ENCODE measurements at regions not wholly inside any gene's neighbourhood (a gene's known extent, or its start where the extent isn't known, plus 50 kb on each side); places are given as distances from the start of the nearest gene placed in this dataset.

- no peak for TF ChIP-seq FOXP2 (optimal IDR thresholded peaks at IDR 0.05; ENCODE audit: control extremely low read depth, extremely low read length, insufficient read depth)
- Histone ChIP-seq H3K27ac (no peak overlapping the region), H3K4me3 (no peak overlapping the region), H3K9me3 (ENCODE audit: low read depth, low read length) (no peaks in the 10 kb centered on the region), H3K9ac (ENCODE audit: insufficient read length) (no peak overlapping the region), H3K36me3 (ENCODE audit: insufficient read depth, low read length) (no peaks in the 10 kb centered on the region)
- no peak for DNase-seq (ENCODE audit: low read depth, low spot score)
Observed at GRCh38 chr4:178333355-178333754, 891.1 kb upstream of the AGA start.

- H3K36me3 ChIP-seq (ENCODE audit: insufficient read depth, low read length): no peaks in the 10 kb centered on the region
- H3K9me3 ChIP-seq (ENCODE audit: low read depth, low read length): no peaks in the 10 kb centered on the region
- H3K4me3 ChIP-seq: no peak overlapping the region
- DNase-seq (ENCODE audit: low read depth, low spot score): no peak
- no peak overlapping the region for H3K27ac ChIP-seq
- H3K9ac ChIP-seq (ENCODE audit: insufficient read length): no peak overlapping the region
- no peak for TF ChIP-seq EZH2 (IDR thresholded peaks at IDR 0.05)
- no peak for TF ChIP-seq POLR2AphosphoS5 (IDR thresholded peaks at IDR 0.05; ENCODE audit: borderline replicate concordance, low read depth, low read length)
- no peak for TF ChIP-seq FOXP2 (optimal IDR thresholded peaks at IDR 0.05; ENCODE audit: control extremely low read depth, extremely low read length, insufficient read depth)
Observed at GRCh38 chr4:178339769-178340168, 897.5 kb upstream of the AGA start.

DNA sequence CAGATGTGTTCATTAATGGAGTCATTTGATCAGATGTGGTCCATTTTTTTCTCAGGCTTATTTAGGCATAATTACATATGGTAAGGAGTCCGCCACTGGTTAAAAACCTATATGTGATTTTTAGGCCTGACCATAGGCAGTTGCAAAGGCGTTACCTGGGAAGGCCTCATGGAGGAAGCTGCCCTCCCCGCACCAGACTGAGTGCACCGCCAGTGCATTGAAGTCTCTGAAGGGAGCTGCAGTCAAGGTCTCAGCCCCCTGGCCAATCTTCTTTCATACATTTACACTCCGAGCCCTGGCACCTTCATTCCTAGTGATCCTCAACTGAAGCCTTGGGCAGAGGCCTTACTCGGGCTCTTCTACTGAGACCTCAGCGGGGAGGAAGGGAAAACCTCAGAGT, 898.2 kb upstream of the AGA start:
- H3K4me3 ChIP-seq: no peak overlapping the region
- no peaks in the 10 kb centered on the region for H3K36me3 ChIP-seq (ENCODE audit: insufficient read depth, low read length)
- H3K27ac ChIP-seq: no peak overlapping the region
- TF ChIP-seq EZH2 (IDR thresholded peaks at IDR 0.05) (no peak), FOXP2 (optimal IDR thresholded peaks at IDR 0.05; ENCODE audit: control extremely low read depth, extremely low read length, insufficient read depth) (no peak), POLR2AphosphoS5 (IDR thresholded peaks at IDR 0.05; ENCODE audit: borderline replicate concordance, low read depth, low read length) (no peak)
- H3K9me3 ChIP-seq (ENCODE audit: low read depth, low read length): no peaks in the 10 kb centered on the region
- H3K9ac ChIP-seq (ENCODE audit: insufficient read length): no peak overlapping the region
- no peak for DNase-seq (ENCODE audit: low read depth, low spot score)

DNA sequence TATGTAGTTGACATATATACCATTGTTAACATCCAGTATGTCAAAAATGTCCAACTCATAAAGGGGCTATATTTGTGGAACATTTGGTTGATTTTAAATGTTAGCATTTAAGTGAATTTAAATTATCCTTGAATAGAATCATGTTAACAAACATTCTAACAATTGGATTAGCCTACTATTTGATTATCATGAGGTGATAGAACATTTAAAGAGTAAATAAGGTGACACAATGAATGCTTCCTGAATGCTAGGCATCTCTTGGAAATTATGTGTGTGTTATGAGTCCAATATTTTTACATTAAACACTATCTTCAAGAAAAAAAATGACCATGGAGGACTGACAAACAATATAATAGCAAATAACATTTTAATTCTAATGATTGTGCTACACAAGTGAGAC, 901.9 kb upstream of the AGA start:
- H3K9me3 ChIP-seq (ENCODE audit: low read depth, low read length): no peaks in the 10 kb centered on the region
- no peak overlapping the region for H3K27ac ChIP-seq
- no peak for DNase-seq (ENCODE audit: low read depth, low spot score)
- no peaks in the 10 kb centered on the region for H3K36me3 ChIP-seq (ENCODE audit: insufficient read depth, low read length)
- TF ChIP-seq POLR2AphosphoS5 (IDR thresholded peaks at IDR 0.05; ENCODE audit: borderline replicate concordance, low read depth, low read length): no peak
- TF ChIP-seq FOXP2 (optimal IDR thresholded peaks at IDR 0.05; ENCODE audit: control extremely low read depth, extremely low read length, insufficient read depth): no peak
- no peak for TF ChIP-seq EZH2 (IDR thresholded peaks at IDR 0.05)
- H3K9ac ChIP-seq (ENCODE audit: insufficient read length): no peak overlapping the region
- H3K4me3 ChIP-seq: no peak overlapping the region

DNA sequence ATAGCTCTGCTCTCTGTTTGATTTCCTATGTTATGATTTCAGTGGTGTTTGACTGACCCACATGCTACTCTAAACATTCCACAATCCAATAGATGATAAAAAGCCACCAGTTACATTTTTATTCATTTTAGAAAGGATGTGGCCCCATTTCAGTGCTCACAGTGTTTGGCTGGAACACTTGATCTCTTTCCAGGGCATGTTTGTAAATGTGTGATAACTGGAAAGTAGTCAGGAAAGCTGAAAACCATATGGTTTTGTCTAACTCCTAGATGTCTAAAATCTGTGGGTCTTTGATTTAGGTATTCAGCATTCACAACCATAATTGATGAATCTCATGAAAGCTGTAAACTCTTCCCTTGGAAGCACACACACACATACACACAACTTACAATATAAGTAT, 904.9 kb upstream of the AGA start:
- Histone ChIP-seq H3K9ac (ENCODE audit: insufficient read length) (no peak overlapping the region), H3K9me3 (ENCODE audit: low read depth, low read length) (no peaks in the 10 kb centered on the region), H3K36me3 (ENCODE audit: insufficient read depth, low read length) (no peaks in the 10 kb centered on the region), H3K27ac (no peak overlapping the region), H3K4me3 (no peak overlapping the region)
- no peak for DNase-seq (ENCODE audit: low read depth, low spot score)
- TF ChIP-seq EZH2 (IDR thresholded peaks at IDR 0.05) (no peak), POLR2AphosphoS5 (IDR thresholded peaks at IDR 0.05; ENCODE audit: borderline replicate concordance, low read depth, low read length) (no peak), FOXP2 (optimal IDR thresholded peaks at IDR 0.05; ENCODE audit: control extremely low read depth, extremely low read length, insufficient read depth) (no peak)

DNA sequence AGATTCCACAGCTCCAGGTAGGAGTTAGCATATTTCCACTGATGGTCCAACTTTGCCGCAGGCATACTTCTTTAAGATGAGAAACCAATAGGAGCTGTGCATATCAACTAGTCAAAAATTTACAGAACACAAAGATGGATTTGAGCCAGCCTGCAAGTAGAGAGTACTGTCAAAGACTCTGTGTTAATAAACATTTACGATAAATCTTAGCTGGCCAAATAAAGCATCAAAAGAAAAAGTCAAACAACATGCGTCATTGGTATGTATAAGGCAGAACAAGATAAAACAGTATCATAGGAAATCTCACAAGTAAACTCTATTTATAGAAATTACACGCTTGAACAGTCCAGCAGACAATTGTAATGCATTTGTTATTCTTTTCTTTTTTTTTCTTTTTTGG, 907.4 kb upstream of the AGA start:
- TF ChIP-seq POLR2AphosphoS5 (IDR thresholded peaks at IDR 0.05; ENCODE audit: borderline replicate concordance, low read depth, low read length) (no peak), FOXP2 (optimal IDR thresholded peaks at IDR 0.05; ENCODE audit: control extremely low read depth, extremely low read length, insufficient read depth) (no peak), EZH2 (IDR thresholded peaks at IDR 0.05) (no peak)
- no peak for DNase-seq (ENCODE audit: low read depth, low spot score)
- Histone ChIP-seq H3K27ac (no peak overlapping the region), H3K9ac (ENCODE audit: insufficient read length) (no peak overlapping the region), H3K4me3 (no peak overlapping the region), H3K36me3 (ENCODE audit: insufficient read depth, low read length) (no peaks in the 10 kb centered on the region), H3K9me3 (ENCODE audit: low read depth, low read length) (no peaks in the 10 kb centered on the region)

GRCh38 chr4:178351185-178351584, 908.9 kb upstream of the AGA start:
- Histone ChIP-seq H3K36me3 (ENCODE audit: insufficient read depth, low read length) (no peaks in the 10 kb centered on the region), H3K9me3 (ENCODE audit: low read depth, low read length) (no peaks in the 10 kb centered on the region), H3K9ac (ENCODE audit: insufficient read length) (no peak overlapping the region), H3K4me3 (no peak overlapping the region), H3K27ac (no peak overlapping the region)
- TF ChIP-seq POLR2AphosphoS5 (IDR thresholded peaks at IDR 0.05; ENCODE audit: borderline replicate concordance, low read depth, low read length): no peak
- TF ChIP-seq FOXP2 (optimal IDR thresholded peaks at IDR 0.05; ENCODE audit: control extremely low read depth, extremely low read length, insufficient read depth): no peak
- no peak for TF ChIP-seq EZH2 (IDR thresholded peaks at IDR 0.05)
- DNase-seq (ENCODE audit: low read depth, low spot score): no peak

DNA sequence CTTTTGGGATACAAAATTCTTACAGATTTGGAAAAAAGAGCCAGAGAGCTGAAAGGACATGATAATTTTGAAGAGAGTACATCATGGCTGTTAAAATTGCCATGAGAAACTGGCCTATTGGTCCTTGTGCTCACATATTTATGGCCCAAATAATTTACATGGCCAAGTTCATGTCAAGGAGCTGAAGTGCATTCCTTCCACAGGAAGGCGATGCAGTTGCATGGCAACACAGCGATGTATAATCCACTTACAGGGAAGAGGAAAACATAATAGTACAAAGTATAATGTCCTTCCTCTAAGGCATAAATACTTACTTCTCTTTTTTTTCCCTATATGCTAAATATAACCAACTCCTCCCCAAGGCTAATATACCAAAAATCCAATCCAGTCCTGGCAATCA, 914.5 kb upstream of the AGA start:
- Histone ChIP-seq H3K36me3 (ENCODE audit: insufficient read depth, low read length) (no peaks in the 10 kb centered on the region), H3K27ac (no peak overlapping the region), H3K9ac (ENCODE audit: insufficient read length) (no peak overlapping the region), H3K4me3 (no peak overlapping the region), H3K9me3 (ENCODE audit: low read depth, low read length) (no peaks in the 10 kb centered on the region)
- no peak for TF ChIP-seq EZH2 (IDR thresholded peaks at IDR 0.05)
- no peak for TF ChIP-seq POLR2AphosphoS5 (IDR thresholded peaks at IDR 0.05; ENCODE audit: borderline replicate concordance, low read depth, low read length)
- no peak for TF ChIP-seq FOXP2 (optimal IDR thresholded peaks at IDR 0.05; ENCODE audit: control extremely low read depth, extremely low read length, insufficient read depth)
- no peak for DNase-seq (ENCODE audit: low read depth, low spot score)

DNA sequence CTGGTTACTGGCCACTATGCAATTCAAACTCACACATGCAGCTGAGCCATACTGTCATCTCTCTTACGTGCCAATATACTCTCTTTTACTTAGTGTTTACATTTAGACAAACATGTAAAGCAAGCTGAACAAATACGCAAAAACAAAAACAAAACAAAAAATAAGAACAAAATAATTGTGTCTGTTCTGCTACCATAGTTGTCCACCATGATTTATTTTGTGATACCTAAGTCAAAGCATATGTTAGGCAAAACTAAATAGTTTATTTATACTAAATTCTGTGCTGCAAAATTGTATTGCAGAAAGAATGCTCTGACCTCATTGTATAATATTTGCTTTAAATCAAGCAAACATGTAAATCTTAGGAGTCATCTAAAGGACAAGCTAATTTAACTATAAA, 943.2 kb upstream of the AGA start:
- no peak overlapping the region for H3K9ac ChIP-seq (ENCODE audit: insufficient read length)
- no peak overlapping the region for H3K4me3 ChIP-seq
- no peak for DNase-seq (ENCODE audit: low read depth, low spot score)
- TF ChIP-seq FOXP2 (optimal IDR thresholded peaks at IDR 0.05; ENCODE audit: control extremely low read depth, extremely low read length, insufficient read depth) (no peak), POLR2AphosphoS5 (IDR thresholded peaks at IDR 0.05; ENCODE audit: borderline replicate concordance, low read depth, low read length) (no peak), EZH2 (IDR thresholded peaks at IDR 0.05) (no peak)
- no peaks in the 10 kb centered on the region for H3K9me3 ChIP-seq (ENCODE audit: low read depth, low read length)
- no peaks in the 10 kb centered on the region for H3K36me3 ChIP-seq (ENCODE audit: insufficient read depth, low read length)
- H3K27ac ChIP-seq: no peak overlapping the region
